ENCODE measurements at regions not wholly inside any gene's neighbourhood (a gene's known extent, or its start where the extent isn't known, plus 50 kb on each side); places are given as distances from the start of the nearest gene placed in this dataset.
A peak's percentile ranks its signal among the peaks of the same experiment; 100 is the strongest.
"Not testable (repeated sequence)": the region's sequence is repeated elsewhere in the genome, so short reads cannot be mapped to it uniquely, and the experiment has no call there.

DNA sequence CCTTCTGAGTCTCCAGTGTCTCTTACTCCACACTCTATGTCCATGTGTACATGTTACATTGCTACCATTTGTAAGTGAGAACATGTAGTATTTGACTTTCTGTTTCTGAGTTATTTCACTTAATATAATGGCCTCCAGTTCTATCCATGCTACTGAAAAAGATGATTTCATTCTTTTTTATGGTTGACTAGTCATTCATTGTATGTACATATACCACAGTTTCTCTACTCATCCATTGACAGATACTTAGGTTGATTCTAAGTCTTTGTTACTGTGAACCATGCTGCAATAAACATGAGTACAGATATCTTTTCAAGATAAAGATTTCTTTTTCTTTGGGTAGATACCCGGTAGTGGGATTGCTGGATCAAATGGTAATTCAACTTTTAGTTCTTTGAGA, 107.1 kb upstream of the CHD1 start:
- no peak for DNase-seq

DNA sequence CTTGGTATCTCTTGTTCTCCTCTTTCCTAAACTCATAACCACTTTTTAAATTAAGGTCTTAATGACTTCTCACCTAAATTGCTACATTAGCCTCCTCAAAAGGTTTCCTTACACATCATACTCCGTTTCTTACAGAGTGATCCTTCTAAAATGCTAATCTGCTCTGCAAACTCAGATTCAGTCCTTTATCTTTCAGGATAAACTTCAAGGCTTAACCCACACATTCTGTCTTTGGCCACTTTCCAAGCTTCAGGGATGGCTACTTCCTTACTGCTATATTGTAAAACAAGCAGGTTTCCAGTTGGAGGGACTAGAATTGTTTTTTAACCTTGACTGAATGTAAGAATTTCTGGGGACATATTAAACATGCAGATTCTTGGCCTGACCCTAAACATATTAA, 105.5 kb upstream of the CHD1 start:
- no peak for DNase-seq

DNA sequence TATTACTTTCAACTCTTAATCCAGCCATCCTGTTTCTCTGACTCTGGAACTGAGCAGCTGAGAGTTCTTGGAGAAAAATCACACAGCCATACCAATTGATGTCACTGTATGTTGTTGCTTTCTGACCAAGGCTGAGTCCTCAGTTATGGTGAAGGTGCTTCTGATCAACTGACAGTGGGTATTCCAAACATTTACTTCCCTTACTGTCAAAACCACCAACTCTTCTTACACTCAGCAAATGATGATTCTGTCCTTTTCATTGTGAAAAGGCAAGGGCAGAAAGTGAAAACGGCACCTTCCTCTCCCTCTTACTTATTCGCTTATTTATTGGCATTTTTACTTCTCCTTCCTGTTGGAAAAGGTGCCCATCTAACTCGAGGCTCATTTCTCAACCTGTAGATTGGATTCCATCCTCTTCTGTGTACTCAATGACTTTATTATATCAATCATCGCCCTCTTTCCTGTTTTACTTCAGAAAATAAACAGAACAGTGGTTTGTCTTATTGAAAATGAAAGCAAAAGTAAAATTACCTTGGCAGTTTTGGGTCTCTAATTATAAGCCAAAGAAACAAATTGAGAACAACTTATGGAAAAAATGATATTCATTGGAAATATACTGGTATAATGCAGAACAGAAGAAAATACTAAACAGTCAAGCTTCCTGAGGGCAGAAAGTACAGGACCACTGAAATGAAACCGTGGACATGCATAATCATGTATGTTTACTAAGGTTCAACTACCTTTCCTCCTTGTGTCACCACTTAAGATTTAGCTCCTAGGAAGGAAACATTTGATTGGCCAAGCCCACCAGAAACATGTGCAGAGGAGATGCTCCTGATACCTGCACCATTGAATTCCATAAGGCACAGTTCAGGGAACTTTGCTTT, 104.5 kb upstream of the CHD1 start:
- DNase-seq = no peak

DNA sequence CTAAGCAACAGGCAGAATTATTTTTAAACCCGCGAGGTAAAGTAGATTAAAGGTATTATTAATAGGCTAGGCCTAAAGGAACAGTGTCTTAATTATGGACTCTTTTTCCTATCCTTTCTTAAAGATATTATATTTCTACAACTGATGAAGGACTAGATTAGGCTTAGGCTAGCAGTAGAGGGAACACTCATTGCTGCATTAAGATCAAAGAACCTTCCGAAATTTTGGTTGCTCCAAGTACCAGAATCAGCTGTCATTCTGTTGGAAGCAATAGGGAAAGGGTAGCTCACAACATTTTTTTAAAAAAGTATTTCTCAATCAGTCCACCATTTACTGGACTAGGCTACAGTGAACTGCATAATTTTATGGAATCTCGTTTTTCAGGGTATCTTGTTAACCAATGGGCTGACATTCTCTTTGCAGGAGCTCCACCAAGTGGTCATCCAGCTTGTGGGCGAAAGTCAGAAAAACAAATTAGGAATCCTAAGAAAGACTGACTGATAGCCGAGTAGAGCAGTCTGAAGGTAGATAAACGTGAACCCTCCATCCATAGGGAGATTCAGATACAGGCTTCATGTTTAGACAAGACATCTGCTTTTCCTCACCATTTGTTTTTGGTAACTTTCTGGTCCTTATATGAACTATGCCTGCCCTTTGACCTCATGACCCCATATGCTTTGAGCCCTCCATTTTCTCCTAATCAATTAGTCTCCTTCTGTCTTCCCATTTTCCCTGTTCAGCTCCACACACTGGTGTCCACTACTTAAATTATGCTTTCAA, 103.6 kb upstream of the CHD1 start:
- DNase-seq = peak; percentile 15

DNA sequence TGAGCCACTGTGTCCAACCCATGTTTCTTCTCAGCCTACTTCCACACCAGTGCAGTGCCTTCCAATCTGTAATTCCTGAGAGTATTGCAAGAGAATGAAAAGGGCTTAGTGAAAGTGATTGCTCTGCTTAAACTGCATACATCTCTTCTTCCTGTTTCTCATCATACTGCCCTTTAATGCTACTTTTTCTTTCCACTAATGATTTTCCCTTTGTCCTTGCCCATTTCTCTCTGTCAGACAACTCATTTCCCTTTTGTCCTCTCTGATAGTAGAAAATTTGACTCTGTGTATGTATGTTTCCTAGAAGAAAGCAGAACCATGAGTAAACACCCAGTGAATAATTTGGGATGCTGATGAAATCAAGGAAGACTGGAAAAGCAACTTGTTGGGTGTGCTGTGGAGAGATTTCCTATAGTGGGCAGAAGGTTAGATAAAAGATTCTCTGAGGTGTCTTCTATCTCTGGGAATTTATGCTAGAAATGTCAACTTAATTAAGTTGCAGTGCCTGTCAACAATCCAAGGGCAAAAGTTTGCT, 102.2 kb upstream of the CHD1 start:
- DNase-seq = no peak

DNA sequence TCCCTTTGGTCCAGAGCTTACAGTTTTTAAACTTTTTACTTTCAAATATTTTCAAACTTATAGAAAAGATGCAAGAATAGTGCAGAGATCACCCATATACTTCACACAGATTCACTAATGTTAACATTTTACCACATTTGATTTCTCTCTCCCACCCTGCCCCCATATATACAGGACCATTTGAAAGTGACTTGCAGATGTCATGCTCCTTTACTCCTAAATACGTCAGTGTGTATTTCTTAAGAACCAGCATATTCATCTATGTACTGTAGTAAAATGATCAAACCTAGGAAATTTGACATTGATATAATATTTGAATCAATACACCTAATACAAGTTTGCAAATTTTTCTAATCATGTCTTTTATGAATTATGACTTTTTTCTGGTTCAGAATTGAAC, 100.4 kb upstream of the CHD1 start:
- DNase-seq = no peak

DNA sequence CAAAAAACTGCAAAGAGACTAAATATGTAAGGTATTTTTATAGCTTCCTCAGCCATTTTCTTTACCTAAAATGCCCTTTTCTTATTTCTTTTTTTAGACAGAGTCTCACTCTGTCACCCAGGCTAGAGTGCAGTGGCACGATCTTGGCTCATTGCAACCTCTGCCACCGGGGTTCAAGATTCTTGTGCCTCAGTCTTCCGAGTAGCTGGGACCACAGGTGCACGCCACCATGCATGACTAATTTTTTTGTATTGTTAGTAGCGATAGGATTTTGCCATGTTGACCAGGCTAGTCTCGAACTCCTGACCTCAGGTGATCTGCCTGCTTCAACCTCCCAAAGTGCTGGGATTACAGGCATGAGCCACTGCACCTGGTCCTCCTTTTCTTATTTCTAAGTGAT, 99.4 kb upstream of the CHD1 start:
- not testable (repeated sequence) for DNase-seq

DNA sequence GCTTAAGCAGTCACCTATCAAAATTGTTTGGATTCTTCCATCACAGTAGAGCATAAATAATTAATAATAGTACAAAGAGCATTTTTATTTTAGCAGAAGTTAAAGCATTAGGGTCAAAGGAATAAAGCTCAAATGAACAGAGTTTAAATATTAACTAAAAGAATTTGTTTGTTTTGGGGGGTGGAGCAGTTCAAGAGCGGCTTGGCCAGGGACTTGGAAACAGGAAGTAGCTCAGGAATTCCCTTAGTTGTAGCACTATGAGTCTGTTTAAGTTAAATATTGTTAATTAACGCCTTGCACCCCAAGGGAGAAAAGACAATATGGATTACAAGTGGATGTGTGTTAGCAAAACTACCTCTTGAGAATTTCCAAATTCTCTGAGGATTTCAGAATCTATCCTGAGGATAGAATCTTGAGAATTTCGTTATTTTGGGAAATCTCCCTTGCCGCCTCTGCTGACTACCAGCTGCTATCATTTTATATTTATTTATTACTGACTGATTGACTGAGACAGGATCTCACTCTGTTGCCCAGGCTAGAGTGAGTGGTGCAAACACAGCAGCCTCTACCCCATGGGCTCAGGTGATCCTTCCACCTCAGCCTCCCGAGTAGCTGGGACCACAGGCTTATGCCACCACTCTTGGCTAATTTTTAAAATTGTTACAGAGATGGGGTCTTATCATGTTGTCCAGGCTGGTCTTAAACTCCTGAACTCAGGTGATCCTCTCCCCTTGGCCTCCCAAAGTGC, 96.7 kb upstream of the CHD1 start:
- DNase-seq = no peak

DNA sequence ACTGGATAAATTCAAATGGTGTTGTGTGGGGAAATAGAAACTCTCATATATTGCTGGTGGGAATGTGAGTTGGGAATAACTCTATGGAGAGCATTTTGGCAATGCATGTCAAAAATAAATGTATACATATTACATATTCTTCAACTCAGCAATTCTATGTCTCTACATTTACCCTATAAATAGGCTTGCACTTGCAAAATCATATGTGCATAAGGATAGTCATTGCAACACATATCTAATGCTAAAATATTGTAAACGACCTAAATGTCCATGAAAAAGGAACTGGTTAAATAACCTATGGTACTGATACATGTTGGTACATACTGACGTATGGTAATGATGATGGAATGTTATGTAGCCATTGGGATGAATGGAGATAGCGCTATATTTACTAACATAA, 94.5 kb upstream of the CHD1 start:
- no peak for DNase-seq

DNA sequence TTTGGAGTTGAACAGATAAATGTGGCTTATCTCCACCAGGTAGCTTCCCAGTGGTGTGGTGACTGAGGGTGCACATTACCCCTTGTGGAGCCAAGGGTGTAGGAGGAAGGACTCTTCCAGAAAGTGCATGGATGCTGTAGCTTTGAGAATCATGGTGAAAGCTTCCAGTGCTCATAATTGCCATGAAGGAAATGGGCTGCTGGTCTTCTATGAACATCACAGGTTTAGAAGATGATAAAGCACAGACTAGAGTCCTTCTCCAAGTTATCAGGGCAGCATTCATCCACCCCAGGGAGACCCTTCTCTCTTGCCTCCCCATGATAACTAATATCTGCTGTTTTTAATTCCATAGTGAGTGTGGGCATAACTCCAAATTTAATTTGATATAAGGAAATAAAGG, 93.4 kb upstream of the CHD1 start:
- no peak for DNase-seq

DNA sequence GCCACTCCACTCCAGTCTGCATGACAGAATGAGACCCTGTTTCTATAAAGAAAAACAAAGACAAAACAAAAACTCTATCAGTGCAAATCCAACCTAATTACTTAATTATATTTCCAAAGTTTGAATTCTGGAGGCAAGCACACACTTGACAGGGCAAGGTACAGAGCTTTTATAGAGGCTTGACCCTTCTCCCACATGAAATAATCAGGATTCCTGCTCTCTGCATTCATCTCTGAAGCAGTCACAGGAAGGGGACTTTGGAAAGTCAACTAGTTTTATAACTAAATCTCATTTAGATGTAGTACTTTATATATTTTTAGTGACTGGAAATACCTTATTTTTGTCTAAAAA, 91.9 kb upstream of the CHD1 start:
- no peak for DNase-seq

DNA sequence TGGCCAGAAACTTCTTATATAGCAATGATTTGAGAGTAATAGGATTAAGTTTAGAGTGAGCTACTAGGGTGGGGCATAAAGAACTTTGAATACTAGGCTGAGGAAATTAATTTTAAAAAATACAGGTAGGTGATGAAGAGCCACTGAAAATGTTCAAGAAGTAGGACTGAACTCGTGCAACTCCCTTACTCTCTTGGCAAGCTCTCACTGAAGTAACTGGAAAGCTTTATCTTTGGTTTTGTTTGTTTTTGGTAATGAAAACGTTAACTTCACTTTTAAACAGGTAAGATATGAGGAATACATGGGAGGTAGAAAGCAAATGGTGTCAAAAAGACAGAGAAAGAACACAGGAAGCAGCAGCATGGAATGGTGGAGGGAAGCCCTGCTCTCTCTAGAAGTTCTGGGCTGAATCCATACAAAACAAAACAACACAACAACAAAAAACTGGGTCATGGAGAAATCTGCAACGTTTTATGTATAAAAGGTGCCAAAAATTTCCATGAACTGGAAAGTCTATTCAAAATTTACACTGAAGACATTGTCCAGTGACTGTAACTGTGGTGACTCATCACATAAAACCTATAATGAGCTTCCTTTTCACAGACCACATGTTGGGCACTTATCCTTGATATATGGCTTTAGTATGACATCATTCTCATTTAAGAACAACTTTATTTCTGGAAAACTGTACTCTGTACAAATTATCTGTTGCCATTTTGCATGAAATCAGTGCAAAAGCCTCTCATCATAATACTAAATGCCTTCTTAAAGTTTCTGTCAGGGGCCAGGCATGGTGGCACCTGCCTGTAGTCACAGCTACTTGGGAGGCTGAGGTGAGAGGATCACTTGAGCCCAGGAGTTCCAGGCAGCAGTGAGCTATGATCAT, 91.2 kb upstream of the CHD1 start:
- no peak for DNase-seq

DNA sequence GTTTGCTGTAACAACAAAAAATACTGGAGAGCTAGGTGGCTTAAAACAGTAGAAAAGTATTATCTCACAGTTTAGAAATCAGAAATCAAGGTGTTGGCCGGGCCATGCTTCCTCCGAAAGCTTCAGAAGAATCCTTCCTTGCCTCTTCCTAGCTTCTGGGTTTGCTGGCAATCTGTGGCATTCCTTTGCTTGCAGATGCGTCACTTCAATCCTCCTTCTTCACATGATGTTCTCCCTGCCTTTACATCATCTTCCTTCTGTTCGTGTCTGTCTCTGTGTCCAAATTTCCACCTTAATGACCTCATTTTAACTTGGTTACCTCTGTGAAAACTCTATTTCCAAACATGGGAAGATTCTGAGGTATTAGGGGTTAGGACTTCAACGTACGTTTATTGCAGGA, 90.4 kb upstream of the CHD1 start:
- no peak for DNase-seq

DNA sequence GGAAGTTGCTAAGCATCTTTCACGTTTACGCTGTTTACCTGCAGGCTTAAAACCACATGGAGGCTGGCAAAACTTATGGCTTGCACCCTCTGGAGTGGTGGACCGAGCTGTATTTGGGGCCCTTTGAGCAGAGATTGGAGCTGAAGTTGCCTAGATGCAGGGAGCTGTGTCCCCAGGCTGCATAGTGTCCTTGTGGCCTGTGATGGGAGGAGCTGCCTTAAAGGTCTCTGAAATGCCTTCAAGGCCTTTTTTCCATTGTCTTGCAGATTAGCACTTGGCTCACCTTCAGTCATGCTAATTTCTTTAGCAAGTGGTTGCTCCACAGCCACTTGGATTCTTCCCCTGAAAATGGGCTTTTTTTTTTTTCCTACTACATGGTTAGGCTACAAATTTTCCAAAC, 81.5 kb upstream of the CHD1 start:
- DNase-seq = no peak

DNA sequence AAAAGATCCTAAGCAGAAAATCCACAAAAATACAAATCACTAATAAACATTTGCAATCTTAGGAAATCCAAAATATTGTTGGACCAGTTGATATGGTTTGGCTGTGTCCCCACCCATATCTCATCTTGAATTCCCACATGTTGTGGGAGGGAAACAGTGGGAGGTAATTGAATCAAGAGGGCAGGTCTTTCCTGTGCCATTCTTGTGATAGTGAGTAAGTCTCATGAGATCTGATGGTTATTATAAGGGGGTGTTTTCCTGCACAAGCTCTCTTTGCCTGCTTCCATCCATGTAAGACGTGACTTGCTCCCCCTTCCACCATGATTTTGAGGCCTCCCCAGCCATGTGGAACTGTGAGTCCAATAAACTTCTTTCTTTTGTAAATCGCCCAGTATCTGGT, 79.2 kb upstream of the CHD1 start:
- DNase-seq = not testable (repeated sequence)

DNA sequence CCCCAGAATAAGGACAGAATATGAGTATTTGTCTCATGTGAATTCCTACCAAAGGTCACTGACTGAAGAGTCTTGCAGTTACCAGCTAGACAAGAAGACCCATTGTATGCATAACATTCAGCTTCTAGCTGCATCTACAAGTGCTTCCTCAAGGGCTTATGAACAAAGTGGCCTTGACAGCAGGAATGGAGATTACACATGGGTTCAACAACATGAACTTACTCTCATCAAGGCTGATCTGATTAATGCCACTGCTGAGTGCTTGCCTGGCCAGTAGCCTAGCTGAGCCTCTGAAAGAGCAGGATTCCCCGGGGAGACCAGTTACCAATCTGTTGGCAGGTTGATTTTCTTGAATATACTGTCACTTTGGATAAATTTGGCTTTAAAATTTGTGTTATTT, 76.7 kb upstream of the CHD1 start:
- no peak for DNase-seq

DNA sequence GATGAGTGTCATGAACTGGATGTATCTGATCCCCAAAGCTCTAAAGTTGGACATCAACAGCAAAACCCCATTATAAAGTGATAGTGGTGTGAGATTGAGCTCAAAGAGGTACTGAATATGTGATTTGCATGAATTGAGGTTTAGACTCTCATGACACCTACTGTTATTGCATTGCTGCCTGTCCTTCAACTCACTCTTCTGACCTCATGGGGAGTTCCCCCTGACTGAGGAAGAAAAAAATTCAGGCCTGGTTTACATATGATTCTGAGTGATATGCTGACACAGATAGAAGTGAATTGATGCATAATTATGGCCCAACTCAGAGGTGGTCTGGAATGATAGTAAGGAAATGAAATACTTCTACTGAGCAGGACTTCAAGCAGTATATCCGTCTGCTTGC, 76.2 kb upstream of the CHD1 start:
- no peak for DNase-seq

DNA sequence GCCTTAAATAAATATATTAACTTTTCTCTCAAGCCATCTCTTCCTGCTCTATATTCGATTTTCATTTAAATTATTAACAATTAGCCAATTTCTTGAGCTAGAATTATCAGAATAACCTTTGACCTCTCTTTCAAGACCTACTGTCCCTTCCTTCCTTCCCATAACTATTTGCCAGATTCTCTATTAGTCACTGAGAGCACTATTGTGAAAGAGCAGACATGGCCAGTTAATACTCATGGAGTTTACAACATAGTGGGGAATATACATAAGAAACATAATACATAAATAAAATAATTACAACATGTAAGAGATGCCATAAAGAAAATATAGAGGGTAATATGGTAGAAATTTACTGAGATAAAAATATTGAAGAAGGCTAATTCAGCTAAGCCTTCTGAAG, 72.1 kb upstream of the CHD1 start:
- DNase-seq = no peak

DNA sequence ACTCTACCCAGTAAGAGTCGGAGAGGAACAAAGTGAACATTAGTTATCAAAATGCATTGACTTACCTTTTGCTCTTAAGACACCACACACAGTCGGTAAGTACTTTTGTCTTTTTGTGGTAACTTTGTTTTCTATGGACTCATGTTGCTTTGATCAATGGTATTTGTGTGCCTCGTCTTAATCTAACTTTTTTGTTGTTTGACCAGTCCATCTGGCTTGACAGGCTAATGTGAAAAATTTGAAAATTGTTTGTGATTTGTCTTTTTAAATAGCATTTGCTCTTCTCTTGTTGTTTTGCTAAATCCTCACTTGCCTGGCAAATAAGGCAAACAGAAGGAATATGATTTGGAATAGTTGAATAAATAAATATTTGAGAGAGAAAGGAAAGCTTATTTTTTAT, 71.4 kb upstream of the CHD1 start:
- no peak for DNase-seq

DNA sequence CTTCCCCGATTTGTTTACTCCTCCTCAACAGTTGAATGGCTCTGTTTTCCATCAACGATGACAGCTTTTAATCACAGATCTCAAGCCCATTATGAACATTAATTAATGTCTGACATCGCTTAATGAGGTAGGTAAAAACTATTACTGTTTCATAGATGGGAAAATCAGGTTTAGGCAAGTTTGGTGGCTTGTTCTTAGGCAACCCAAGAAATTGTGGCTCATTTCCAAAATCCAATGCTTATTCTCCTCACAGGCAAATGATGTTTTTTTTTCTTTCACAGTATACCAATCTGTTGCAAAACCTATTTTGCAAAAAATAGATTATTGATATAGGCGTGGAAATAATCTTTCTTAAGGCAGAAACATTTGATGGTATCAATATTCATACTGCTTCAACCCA, 70.8 kb upstream of the CHD1 start:
- DNase-seq = no peak

DNA sequence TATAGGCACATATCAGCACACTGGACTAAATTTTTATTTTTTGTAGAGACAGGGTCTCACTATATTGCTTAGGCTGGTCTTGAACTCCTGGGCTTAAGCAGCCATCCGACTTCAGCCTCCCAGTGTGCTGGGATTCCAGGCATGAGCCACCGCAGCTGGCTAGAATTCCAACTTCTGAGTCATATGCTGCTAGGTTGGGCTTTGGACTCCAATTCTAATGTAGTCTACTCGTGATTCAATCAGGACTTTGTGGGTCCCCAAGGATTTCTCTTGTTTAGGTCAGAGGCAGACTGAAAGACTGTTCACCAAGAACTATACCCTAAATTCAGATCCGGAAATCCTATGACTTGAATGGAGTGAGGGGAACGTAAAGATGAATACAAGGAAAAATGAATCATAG, 68.2 kb upstream of the CHD1 start:
- DNase-seq = no peak

DNA sequence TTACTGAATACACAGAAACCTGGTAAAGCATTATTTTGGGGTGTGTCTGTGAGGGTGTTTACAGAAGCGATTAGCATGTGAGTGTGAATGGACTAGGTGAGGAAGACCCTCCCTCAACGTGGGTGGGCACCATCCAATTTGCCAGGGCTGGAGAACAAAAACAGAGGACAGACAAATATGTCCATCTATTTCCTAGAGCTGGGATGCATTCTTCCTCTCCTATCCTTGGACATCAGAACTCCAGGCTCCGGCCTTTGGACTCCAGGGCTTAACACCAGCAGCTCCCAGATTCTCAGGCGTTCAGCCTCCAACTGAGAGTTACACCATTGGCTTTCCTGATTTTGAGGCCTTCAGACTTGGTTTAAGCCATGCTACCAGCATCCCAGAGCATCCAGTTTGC, 65.8 kb upstream of the CHD1 start:
- no peak for DNase-seq

DNA sequence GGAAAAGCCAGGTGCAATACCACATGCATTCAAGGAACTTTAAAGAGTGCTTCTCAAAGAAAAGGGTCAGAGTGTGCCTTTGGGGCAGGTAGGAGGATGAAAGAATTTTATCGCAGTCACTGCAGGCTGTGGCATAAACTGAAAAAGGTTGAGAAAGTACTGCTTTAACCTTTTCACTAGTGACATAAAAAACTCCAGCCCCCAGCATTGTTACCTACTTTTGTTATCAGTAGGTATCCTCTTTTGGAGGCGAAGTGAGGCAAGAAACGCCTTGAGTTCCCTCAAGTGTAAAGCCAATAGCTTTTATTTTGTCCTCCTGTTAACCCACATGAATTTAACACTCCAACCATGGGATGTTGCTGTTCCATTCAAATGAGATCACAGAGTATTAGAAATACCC, 64.7 kb upstream of the CHD1 start:
- DNase-seq = no peak
